Umbilical cord (tissue), 1 donor: ENCODE measurements at regions not wholly inside any gene's neighbourhood (a gene's known extent, or its start where the extent isn't known, plus 50 kb on each side); places are given as distances from the start of the nearest gene placed in this dataset.
"Not testable (repeated sequence)": the region's sequence is repeated elsewhere in the genome, so short reads cannot be mapped to it uniquely, and the experiment has no call there.

Experiments
- DNase-seq: peaks from one replicate; pipeline ENCODE4 v3.0.0-alpha.2; 2015; ENCODE audit warnings: low spot score

- no peak for DNase-seq
Observed at GRCh38 chr12:80045594-80045993, 53.7 kb upstream of the OTOGL start.

- peak; percentile 21 for DNase-seq
Observed at GRCh38 chr12:80044694-80045046, 54.7 kb upstream of the OTOGL start.

GRCh38 chr12:80041692-80042091, 57.6 kb upstream of the OTOGL start:
- DNase-seq: no peak

- DNase-seq: no peak
Observed at GRCh38 chr12:80041071-80041470, 58.3 kb upstream of the OTOGL start.

- no peak for DNase-seq
Observed at GRCh38 chr12:80040075-80040738, 59.1 kb upstream of the OTOGL start.

GRCh38 chr12:80038062-80038560, 61.2 kb upstream of the OTOGL start:
- no peak for DNase-seq

GRCh38 chr12:80033448-80033847, 65.9 kb upstream of the OTOGL start:
- DNase-seq: peak; percentile 59

GRCh38 chr12:80032946-80033345, 66.4 kb upstream of the OTOGL start:
- DNase-seq: no peak

GRCh38 chr12:80031229-80031628, 68.1 kb upstream of the OTOGL start:
- no peak for DNase-seq

GRCh38 chr12:80025638-80026037, 73.7 kb upstream of the OTOGL start:
- no peak for DNase-seq

GRCh38 chr12:80019691-80020090, 79.6 kb upstream of the OTOGL start:
- peak; percentile 15 for DNase-seq

- no peak for DNase-seq
Observed at GRCh38 chr12:80018119-80018518, 81.2 kb upstream of the OTOGL start.

- no peak for DNase-seq
Observed at GRCh38 chr12:80017261-80017870, 82.0 kb upstream of the OTOGL start.

- DNase-seq: no peak
Observed at GRCh38 chr12:80016684-80017083, 81.8 kb upstream of the PPP1R12A start.

- DNase-seq: no peak
Observed at GRCh38 chr12:80015660-80016059, 80.8 kb upstream of the PPP1R12A start.

GRCh38 chr12:80003744-80004143, 68.8 kb upstream of the PPP1R12A start:
- DNase-seq: not testable (repeated sequence)

GRCh38 chr12:80001562-80001961, 66.7 kb upstream of the PPP1R12A start:
- no peak for DNase-seq

GRCh38 chr12:80000831-80001230, 65.9 kb upstream of the PPP1R12A start:
- DNase-seq: no peak

GRCh38 chr12:79998554-79998953, 63.7 kb upstream of the PPP1R12A start:
- DNase-seq: no peak

- DNase-seq: no peak
Observed at GRCh38 chr12:79997096-79997791, 62.3 kb upstream of the PPP1R12A start.

- not testable (repeated sequence) for DNase-seq
Observed at GRCh38 chr12:79995385-79996084, 60.6 kb upstream of the PPP1R12A start.
